ENCODE measurements at regions not wholly inside any gene's neighbourhood (a gene's known extent, or its start where the extent isn't known, plus 50 kb on each side); places are given as distances from the start of the nearest gene placed in this dataset.

- peak; percentile 41 for TF ChIP-seq CTCF (IDR thresholded peaks at IDR 0.05; ENCODE audit: extremely low read depth, missing control alignments)
- peak; percentile 56 for DNase-seq (ENCODE audit: low spot score)
Measured at GRCh38 chr15:56821721-56822425, 88.6 kb upstream of the ZNF280D start.

DNA sequence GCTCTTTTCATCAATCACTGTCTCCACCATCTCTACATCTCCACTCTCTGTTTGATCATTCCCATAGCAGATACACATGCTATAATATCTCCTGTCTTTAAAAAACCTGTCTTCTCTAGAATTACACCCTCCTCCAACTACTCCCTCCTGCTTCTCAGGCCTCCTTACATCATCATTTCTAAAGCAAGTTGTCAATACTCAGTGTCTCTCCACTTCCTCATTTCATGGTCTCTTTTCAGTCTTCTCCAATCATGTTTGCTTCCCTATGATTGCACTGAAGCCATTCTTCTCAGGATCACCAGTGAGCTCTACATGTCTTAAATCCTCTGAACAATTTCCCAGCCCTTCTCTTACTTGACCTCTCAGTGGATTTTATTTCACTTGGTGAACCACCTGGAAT lies 87.0 kb upstream of the ZNF280D start:
- DNase-seq (ENCODE audit: low spot score) = peak; percentile 29
- no peak for TF ChIP-seq CTCF (IDR thresholded peaks at IDR 0.05; ENCODE audit: extremely low read depth, missing control alignments)

DNA sequence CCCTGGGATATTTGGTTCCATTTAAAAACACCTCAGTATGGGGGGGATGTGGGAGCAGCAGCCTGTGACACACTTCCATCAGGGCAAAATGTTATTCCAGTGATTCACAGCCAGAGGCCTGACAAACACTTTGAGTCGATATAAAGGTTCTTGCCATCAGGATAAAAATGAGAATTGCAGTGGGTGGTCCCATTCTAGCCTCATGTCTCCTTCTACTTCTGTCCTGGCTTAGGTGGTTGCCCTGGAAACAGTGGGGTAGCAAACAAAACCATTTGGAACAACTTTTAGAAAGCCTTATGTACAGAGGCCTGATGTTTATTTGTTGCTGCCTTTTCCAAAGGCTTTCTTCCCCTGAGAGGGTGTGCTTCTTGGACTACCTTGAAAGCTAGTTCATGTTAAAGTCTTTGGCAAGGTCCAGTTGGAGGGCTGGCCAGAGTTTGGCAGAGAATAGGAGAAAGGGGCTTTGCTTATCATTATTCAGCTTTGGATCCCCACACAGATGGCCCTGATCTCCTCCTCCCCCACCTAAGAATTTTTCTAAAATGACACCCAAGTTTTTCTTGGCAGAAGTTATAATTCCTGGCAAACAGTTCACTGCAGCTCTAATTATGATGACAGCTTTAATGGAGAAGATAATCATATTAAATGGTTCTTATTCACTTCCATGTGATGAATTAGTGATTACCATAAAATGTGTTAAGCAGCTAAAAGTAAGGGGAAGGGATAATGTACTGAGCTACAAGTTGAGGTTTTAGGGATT lies 84.2 kb upstream of the ZNF280D start:
- DNase-seq (ENCODE audit: low spot score) = no peak
- TF ChIP-seq CTCF (IDR thresholded peaks at IDR 0.05; ENCODE audit: extremely low read depth, missing control alignments) = no peak

- no peak for DNase-seq (ENCODE audit: low spot score)
- no peak for TF ChIP-seq CTCF (IDR thresholded peaks at IDR 0.05; ENCODE audit: extremely low read depth, missing control alignments)
Measured at GRCh38 chr15:56816781-56817180, 83.5 kb upstream of the ZNF280D start.

GRCh38 chr15:56815247-56815646 lies 81.9 kb upstream of the ZNF280D start:
- TF ChIP-seq CTCF (IDR thresholded peaks at IDR 0.05; ENCODE audit: extremely low read depth, missing control alignments) = no peak
- DNase-seq (ENCODE audit: low spot score) = no peak

GRCh38 chr15:56814429-56814828 lies 81.1 kb upstream of the ZNF280D start:
- TF ChIP-seq CTCF (IDR thresholded peaks at IDR 0.05; ENCODE audit: extremely low read depth, missing control alignments) = no peak
- DNase-seq (ENCODE audit: low spot score) = no peak

- no peak for TF ChIP-seq CTCF (IDR thresholded peaks at IDR 0.05; ENCODE audit: extremely low read depth, missing control alignments)
- no peak for DNase-seq (ENCODE audit: low spot score)
Measured at GRCh38 chr15:56813995-56814394, 80.7 kb upstream of the ZNF280D start.
